Activated CD4-positive, alpha-beta T cell treated with anti-CD3 and anti-CD28 coated beads, Interleukin-2, amount 50 U/mL, for 16 hours (primary cell): ENCODE measurements at regions not wholly inside any gene's neighbourhood (a gene's known extent, or its start where the extent isn't known, plus 50 kb on each side); places are given as distances from the start of the nearest gene placed in this dataset.

Experiments used
- DNase-seq: peaks from one replicate; pipeline ENCODE4 v3.0.0-alpha.2; 2020

- no peak for DNase-seq
Observed at GRCh38 chr2:237150186-237150585, 64.5 kb downstream of the COPS8 start.

- no peak for DNase-seq
Observed at GRCh38 chr2:237150831-237151375, 65.2 kb downstream of the COPS8 start.

GRCh38 chr2:237152361-237152760 lies 66.7 kb downstream of the COPS8 start:
- DNase-seq = no peak

GRCh38 chr2:237153181-237153580 lies 67.5 kb downstream of the COPS8 start:
- no peak for DNase-seq

GRCh38 chr2:237154082-237154638 lies 68.5 kb downstream of the COPS8 start:
- DNase-seq = peak; percentile 67

- DNase-seq = no peak
Observed at GRCh38 chr2:237154884-237155851, 69.5 kb downstream of the COPS8 start.

- peak; percentile 26 for DNase-seq
Observed at GRCh38 chr2:237156031-237156856, 70.6 kb downstream of the COPS8 start.

GRCh38 chr2:237156857-237157779 lies 71.4 kb downstream of the COPS8 start:
- DNase-seq = no peak

- DNase-seq = no peak
Observed at GRCh38 chr2:237157780-237158102, 72.1 kb downstream of the COPS8 start.

- no peak for DNase-seq
Observed at GRCh38 chr2:237158194-237158593, 72.5 kb downstream of the COPS8 start.

- DNase-seq = no peak
Observed at GRCh38 chr2:237159006-237159911, 73.6 kb downstream of the COPS8 start.

GRCh38 chr2:237160271-237160919 lies 74.7 kb downstream of the COPS8 start:
- no peak for DNase-seq

GRCh38 chr2:237161189-237161588 lies 75.5 kb downstream of the COPS8 start:
- no peak for DNase-seq

- DNase-seq = no peak
Observed at GRCh38 chr2:237162959-237163358, 77.3 kb downstream of the COPS8 start.

- DNase-seq = no peak
Observed at GRCh38 chr2:237164474-237165042, 78.9 kb downstream of the COPS8 start.

- no peak for DNase-seq
Observed at GRCh38 chr2:237165405-237166276, 80.0 kb downstream of the COPS8 start.

- no peak for DNase-seq
Observed at GRCh38 chr2:237167038-237167437, 81.3 kb downstream of the COPS8 start.

GRCh38 chr2:237167934-237168333 lies 82.2 kb downstream of the COPS8 start:
- DNase-seq = no peak

- no peak for DNase-seq
Observed at GRCh38 chr2:237170020-237170419, 84.3 kb downstream of the COPS8 start.
